RWPE2 (cell line): ENCODE measurements at regions not wholly inside any gene's neighbourhood (a gene's known extent, or its start where the extent isn't known, plus 50 kb on each side); places are given as distances from the start of the nearest gene placed in this dataset.

Experiments
- ATAC-seq: fragments of 200-7000 bp; cut with Tn5 transposase; 3 replicates; pipeline ENCODE4 v1.9.1; 2021; ENCODE audit warnings: low read depth
- DNase-seq: peaks from one replicate; pipeline ENCODE4 v3.0.0-alpha.2; 2020; ENCODE audit warnings: low spot score
- H3K27ac ChIP-seq: fragments of 450-650 bp; 2 replicates; pipeline ENCODE4 v1.5.1; 2017; ENCODE audit warnings: mild to moderate bottlenecking; ENCODE audit not compliant: poor library complexity, severe bottlenecking
- H3K27me3 ChIP-seq: fragments of 250-450 bp; sonication (Bioruptor Pico); 2 replicates; pipeline ENCODE4 v1.5.1; 2021; ENCODE audit warnings: mild to moderate bottlenecking, moderate library complexity; ENCODE audit not compliant: insufficient read depth, poor library complexity, severe bottlenecking
- H3K36me3 ChIP-seq: fragments of 250-450 bp; sonication (Bioruptor Pico); 2 replicates; pipeline ENCODE4 v1.5.1; 2020; ENCODE audit warnings: low read depth, mild to moderate bottlenecking, moderate library complexity
- H3K4me1 ChIP-seq: fragments of 250-450 bp; sonication (Bioruptor Pico); 2 replicates; pipeline ENCODE4 v1.5.1; 2021; ENCODE audit warnings: mild to moderate bottlenecking, moderate library complexity; ENCODE audit not compliant: insufficient read depth, poor library complexity, severe bottlenecking
- H3K4me3 ChIP-seq: fragments of 250-450 bp; sonication (Bioruptor Pico); 2 replicates; pipeline ENCODE4 v1.5.1; 2021; ENCODE audit warnings: mild to moderate bottlenecking, moderate library complexity; ENCODE audit not compliant: severe bottlenecking
- H3K9me3 ChIP-seq: fragments of 250-450 bp; sonication (Bioruptor Pico); 2 replicates; pipeline ENCODE4 v1.5.1; 2021; ENCODE audit warnings: mild to moderate bottlenecking, moderate library complexity; ENCODE audit not compliant: severe bottlenecking
- TF ChIP-seq, protein P1 (sequence below): fragments of 450-650 bp; IDR thresholded peaks from one replicate; pipeline ENCODE4 v1.5.1; 2017; ENCODE audit warnings: mild to moderate bottlenecking, moderate library complexity; ENCODE audit not compliant: poor library complexity, severe bottlenecking

DNA sequence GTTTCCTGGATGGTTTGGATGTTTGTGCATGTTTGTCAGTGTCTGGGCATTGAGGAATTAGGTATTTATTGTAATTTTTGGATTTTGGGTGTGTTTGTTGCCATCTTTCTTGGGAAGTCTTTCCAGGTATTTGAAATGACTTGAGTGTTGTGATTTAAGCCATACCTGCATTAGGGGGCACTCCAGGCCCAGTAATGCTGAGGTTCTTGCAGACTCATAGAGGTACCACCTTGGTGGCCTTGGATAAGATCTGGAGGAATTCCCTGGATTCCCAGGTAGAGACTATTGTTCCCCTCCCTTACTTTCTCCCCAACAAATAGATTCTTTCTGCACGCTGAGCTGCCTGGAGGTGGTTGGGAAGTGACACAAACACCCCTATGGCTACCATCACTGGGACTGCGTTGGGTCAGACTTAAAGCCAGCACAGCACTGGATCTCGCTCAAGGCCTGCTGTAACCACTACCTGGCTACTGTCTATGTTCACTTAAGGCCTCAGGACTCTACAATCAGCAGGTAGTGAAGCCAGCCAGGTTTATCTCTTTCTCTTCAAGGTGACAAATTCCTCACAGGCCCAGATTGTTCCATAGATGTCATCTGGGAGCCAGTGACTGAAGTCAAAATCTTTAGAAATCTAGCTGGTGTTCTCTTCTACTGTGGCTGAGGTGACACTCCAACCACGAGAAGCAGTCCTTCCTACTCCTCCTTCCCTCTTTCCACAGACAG lies 643.6 kb downstream of the PDHA2 start:
- no peaks in the 10 kb centered on the region for H3K4me1 ChIP-seq
- H3K27me3 ChIP-seq: no peaks in the 10 kb centered on the region
- no peaks in the 10 kb centered on the region for H3K9me3 ChIP-seq
- no peaks in the 10 kb centered on the region for H3K36me3 ChIP-seq
- TF ChIP-seq, protein P1, sequence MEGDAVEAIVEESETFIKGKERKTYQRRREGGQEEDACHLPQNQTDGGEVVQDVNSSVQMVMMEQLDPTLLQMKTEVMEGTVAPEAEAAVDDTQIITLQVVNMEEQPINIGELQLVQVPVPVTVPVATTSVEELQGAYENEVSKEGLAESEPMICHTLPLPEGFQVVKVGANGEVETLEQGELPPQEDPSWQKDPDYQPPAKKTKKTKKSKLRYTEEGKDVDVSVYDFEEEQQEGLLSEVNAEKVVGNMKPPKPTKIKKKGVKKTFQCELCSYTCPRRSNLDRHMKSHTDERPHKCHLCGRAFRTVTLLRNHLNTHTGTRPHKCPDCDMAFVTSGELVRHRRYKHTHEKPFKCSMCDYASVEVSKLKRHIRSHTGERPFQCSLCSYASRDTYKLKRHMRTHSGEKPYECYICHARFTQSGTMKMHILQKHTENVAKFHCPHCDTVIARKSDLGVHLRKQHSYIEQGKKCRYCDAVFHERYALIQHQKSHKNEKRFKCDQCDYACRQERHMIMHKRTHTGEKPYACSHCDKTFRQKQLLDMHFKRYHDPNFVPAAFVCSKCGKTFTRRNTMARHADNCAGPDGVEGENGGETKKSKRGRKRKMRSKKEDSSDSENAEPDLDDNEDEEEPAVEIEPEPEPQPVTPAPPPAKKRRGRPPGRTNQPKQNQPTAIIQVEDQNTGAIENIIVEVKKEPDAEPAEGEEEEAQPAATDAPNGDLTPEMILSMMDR: no peak
- H3K27ac ChIP-seq: no peak overlapping the region
- no peak for ATAC-seq
- no peak overlapping the region for H3K4me3 ChIP-seq
- DNase-seq: no peak

GRCh38 chr4:96486563-96486962 lies 646.7 kb downstream of the PDHA2 start:
- DNase-seq (no peak), ATAC-seq (no peak)
- H3K9me3 ChIP-seq: no peaks in the 10 kb centered on the region
- TF ChIP-seq, protein P1: no peak
- no peak overlapping the region for H3K27ac ChIP-seq
- no peaks in the 10 kb centered on the region for H3K4me1 ChIP-seq
- no peaks in the 10 kb centered on the region for H3K36me3 ChIP-seq
- no peaks in the 10 kb centered on the region for H3K27me3 ChIP-seq
- H3K4me3 ChIP-seq: no peak overlapping the region

GRCh38 chr4:96497621-96498020 lies 657.7 kb downstream of the PDHA2 start:
- no peaks in the 10 kb centered on the region for H3K36me3 ChIP-seq
- DNase-seq (no peak), ATAC-seq (no peak)
- no peaks in the 10 kb centered on the region for H3K4me1 ChIP-seq
- TF ChIP-seq, protein P1: no peak
- H3K9me3 ChIP-seq: no peaks in the 10 kb centered on the region
- no peaks in the 10 kb centered on the region for H3K27me3 ChIP-seq
- no peak overlapping the region for H3K4me3 ChIP-seq
- H3K27ac ChIP-seq: no peak overlapping the region

GRCh38 chr4:96504386-96504785 lies 664.5 kb downstream of the PDHA2 start:
- TF ChIP-seq, protein P1: no peak
- DNase-seq: no peak
- H3K4me1 ChIP-seq: no peaks in the 10 kb centered on the region

GRCh38 chr4:96509039-96509741 lies 669.3 kb downstream of the PDHA2 start:
- Histone ChIP-seq H3K4me3 (no peak overlapping the region), H3K9me3 (no peaks in the 10 kb centered on the region), H3K36me3 (no peaks in the 10 kb centered on the region), H3K4me1 (no peaks in the 10 kb centered on the region), H3K27me3 (no peaks in the 10 kb centered on the region), H3K27ac (no peak overlapping the region)
- TF ChIP-seq, protein P1: no peak
- no peak for DNase-seq
- no peak for ATAC-seq

More at GRCh38 chr4:96504386-96504785, 664.5 kb downstream of the PDHA2 start:
- Histone ChIP-seq H3K27me3 (no peaks in the 10 kb centered on the region), H3K36me3 (no peaks in the 10 kb centered on the region), H3K9me3 (no peaks in the 10 kb centered on the region), H3K4me3 (no peak overlapping the region), H3K27ac (no peak overlapping the region)
- ATAC-seq: peak; percentile 33; the same call in 1 of the 3 replicates
